HepG2 (cell line): ENCODE measurements at regions not wholly inside any gene's neighbourhood (a gene's known extent, or its start where the extent isn't known, plus 50 kb on each side); places are given as distances from the start of the nearest gene placed in this dataset.

ENCODE experiments used
- ARID4A ChIP-seq: sonication (generic); formaldehyde crosslinking; IDR thresholded peaks from 2 replicates; pipeline ENCODE4 v1.5.0; 2020; ENCODE audit warnings: mild to moderate bottlenecking, missing genetic modification reagents, borderline replicate concordance
- BRF2 ChIP-seq: sonication (generic); formaldehyde crosslinking; IDR thresholded peaks from 2 replicates; pipeline ENCODE4 v1.8.1; 2022; ENCODE audit warnings: mild to moderate bottlenecking, missing genetic modification reagents
- HDAC6 ChIP-seq: fragments of 200-600 bp; sonication (generic); IDR thresholded peaks from 2 replicates; pipeline ENCODE4 v1.7.0; 2017; ENCODE audit warnings: mild to moderate bottlenecking, antibody characterized with exemption, low read length, low read depth
- HOXA7 ChIP-seq: sonication (generic); formaldehyde crosslinking; IDR thresholded peaks from 2 replicates; pipeline ENCODE4 v1.8.1; 2022; ENCODE audit warnings: mild to moderate bottlenecking, missing genetic modification reagents, moderate library complexity
- MAFG ChIP-seq: sonication (generic); formaldehyde crosslinking; IDR thresholded peaks from 2 replicates; pipeline ENCODE4 v1.5.1; 2020; ENCODE audit warnings: mild to moderate bottlenecking, missing genetic modification reagents
- MEIS1 ChIP-seq: sonication (generic); formaldehyde crosslinking; IDR thresholded peaks from 2 replicates; pipeline ENCODE4 v1.9.0; 2021; ENCODE audit warnings: mild to moderate bottlenecking, missing genetic modification reagents, moderate library complexity, borderline replicate concordance
- MTA3 ChIP-seq: sonication (generic); formaldehyde crosslinking; IDR thresholded peaks from 2 replicates; pipeline ENCODE4 v1.4.0; 2020; ENCODE audit warnings: missing genetic modification reagents
- MYPOP ChIP-seq: sonication (generic); formaldehyde crosslinking; IDR thresholded peaks from 2 replicates; pipeline ENCODE4 v1.8.1; 2023; ENCODE audit warnings: mild to moderate bottlenecking, moderate library complexity, missing genetic modification reagents
- RCOR2 ChIP-seq: IDR thresholded peaks from 2 replicates; pipeline ENCODE4 v1.6.1; 2016; ENCODE audit warnings: missing biosample characterization, missing genetic modification reagents
- YY1 ChIP-seq: IDR thresholded peaks from 2 replicates; pipeline ENCODE4 v1.6.1; 2011; ENCODE audit warnings: low read length, low read depth, moderate library complexity, mild to moderate bottlenecking; ENCODE audit not compliant: insufficient read depth, insufficient replicate concordance
- ZBTB8A ChIP-seq: sonication (generic); formaldehyde crosslinking; IDR thresholded peaks from 2 replicates; pipeline ENCODE4 v1.4.0; 2020; ENCODE audit warnings: mild to moderate bottlenecking, low read depth, missing genetic modification reagents, borderline replicate concordance
- ZFP62 ChIP-seq: sonication (generic); formaldehyde crosslinking; IDR thresholded peaks from 2 replicates; pipeline ENCODE4 v1.4.0; 2020; ENCODE audit warnings: missing genetic modification reagents
- ZMYM4 ChIP-seq: sonication (generic); formaldehyde crosslinking; IDR thresholded peaks from 2 replicates; pipeline ENCODE4 v1.8.1; 2023; ENCODE audit warnings: mild to moderate bottlenecking, missing genetic modification reagents
- ZNF124 ChIP-seq: sonication (generic); formaldehyde crosslinking; IDR thresholded peaks from 2 replicates; pipeline ENCODE4 v1.4.0; 2020; ENCODE audit warnings: missing genetic modification reagents
- ZNF18 ChIP-seq: sonication (generic); formaldehyde crosslinking; IDR thresholded peaks from 2 replicates; pipeline ENCODE4 v1.8.0; 2022; ENCODE audit warnings: mild to moderate bottlenecking, missing genetic modification reagents; ENCODE audit not compliant: insufficient replicate concordance
- ZNF576 ChIP-seq: sonication (generic); formaldehyde crosslinking; IDR thresholded peaks from 2 replicates; pipeline ENCODE4 v1.4.0; 2020; ENCODE audit warnings: mild to moderate bottlenecking, missing genetic modification reagents
- ZXDC ChIP-seq: sonication (generic); formaldehyde crosslinking; IDR thresholded peaks from 2 replicates; pipeline ENCODE4 v1.5.0; 2020; ENCODE audit warnings: mild to moderate bottlenecking, missing genetic modification reagents

- no peak for TF ChIP-seq MYPOP
- peak; percentile 14; the same call in 1 of the 2 replicates for TF ChIP-seq ARID4A (CRISPR knock-in tag)
- no peak for TF ChIP-seq ZBTB8A
- TF ChIP-seq ZFP62 (CRISPR knock-in tag): no peak
- 0 out of 2 replicates have a peak, but pooled peaks have one; percentile 29 for TF ChIP-seq ZMYM4
- TF ChIP-seq ZXDC (CRISPR knock-in tag): no peak
- TF ChIP-seq HDAC6: no peak
- no peak for TF ChIP-seq MTA3 (CRISPR knock-in tag)
- peak; percentile 31; the same call in 1 of the 2 replicates for TF ChIP-seq MEIS1
- TF ChIP-seq RCOR2 (CRISPR knock-in tag): no peak
- TF ChIP-seq HOXA7 (CRISPR knock-in tag): no peak
- TF ChIP-seq ZNF576 (CRISPR knock-in tag): no peak
- TF ChIP-seq MAFG (CRISPR knock-in tag): no peak
- no peak for TF ChIP-seq ZNF18
- TF ChIP-seq ZNF124 (CRISPR knock-in tag): 0 out of 2 replicates have a peak, but pooled peaks have one; percentile 43
- TF ChIP-seq BRF2: no peak
- no peak for TF ChIP-seq YY1
Measured at GRCh38 chr1:112803906-112804762, 89.0 kb upstream of the PPM1J start (continued).
